ENCODE measurements at regions not wholly inside any gene's neighbourhood (a gene's known extent, or its start where the extent isn't known, plus 50 kb on each side); places are given as distances from the start of the nearest gene placed in this dataset.

GRCh38 chr9:23079798-23080197, 633.2 kb downstream of the DMRTA1 start:
- TF ChIP-seq CTCF (IDR thresholded peaks at IDR 0.05; ENCODE audit: poor library complexity, severe bottlenecking) (no peak), POLR2AphosphoS5 (IDR thresholded peaks at IDR 0.05) (no peak), EZH2 (IDR thresholded peaks at IDR 0.05; ENCODE audit: borderline replicate concordance, insufficient read depth, low read length, poor library complexity, severe bottlenecking) (no peak), REST (IDR thresholded peaks at IDR 0.05; ENCODE audit: borderline replicate concordance) (no peak), RAD21 (conservative IDR thresholded peaks at IDR 0.05) (no peak)
